HUES48 (cell line): ENCODE measurements at regions not wholly inside any gene's neighbourhood (a gene's known extent, or its start where the extent isn't known, plus 50 kb on each side); places are given as distances from the start of the nearest gene placed in this dataset.

Experiments used
- H3K27ac ChIP-seq: one replicate; pipeline ENCODE4 v1.7.0; 2013; ENCODE audit warnings: low read depth, low read length, inconsistent platforms
- H3K27me3 ChIP-seq: 2 replicates; pipeline ENCODE4 v1.6.1; 2013; ENCODE audit warnings: mild to moderate bottlenecking, low read length; ENCODE audit not compliant: control insufficient read depth, insufficient read depth
- H3K36me3 ChIP-seq: 2 replicates; pipeline ENCODE4 v1.6.1; 2013; ENCODE audit warnings: low read length; ENCODE audit not compliant: control insufficient read depth, insufficient read depth
- H3K4me1 ChIP-seq: 2 replicates; pipeline ENCODE4 v1.6.1; 2013; ENCODE audit warnings: mild to moderate bottlenecking, low read length; ENCODE audit not compliant: control insufficient read depth, insufficient read depth
- H3K4me3 ChIP-seq: 2 replicates; pipeline ENCODE4 v1.5.1; 2013; ENCODE audit warnings: mild to moderate bottlenecking, low read depth, low read length
- H3K9ac ChIP-seq: 2 replicates; pipeline ENCODE4 v1.6.1; 2013; ENCODE audit warnings: mild to moderate bottlenecking, low read depth, low read length, moderate library complexity
- H3K9me3 ChIP-seq: 2 replicates; pipeline ENCODE4 v1.6.1; 2013; ENCODE audit warnings: low read length; ENCODE audit not compliant: control insufficient read depth, insufficient read depth

DNA sequence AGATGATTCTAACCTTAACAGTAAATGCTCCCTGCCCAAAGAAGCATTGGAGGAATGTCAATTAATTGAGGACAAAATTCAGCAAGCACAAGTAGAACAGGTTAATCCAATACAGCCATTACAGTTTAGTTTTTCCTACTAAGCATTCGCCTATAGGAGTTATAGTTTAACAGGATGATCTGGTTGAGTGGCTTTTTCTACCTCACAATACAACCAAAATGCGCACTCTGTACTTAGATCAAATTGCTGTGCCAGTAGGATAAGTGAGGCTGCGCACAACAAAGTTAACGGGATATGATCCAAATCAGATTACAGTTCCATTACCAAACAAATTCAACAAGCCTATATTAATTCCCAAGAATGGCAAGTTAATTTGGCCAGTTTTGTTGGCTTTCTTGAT is 117.1 kb upstream of the TRIM24 start:
- H3K4me3 ChIP-seq, result peak overlapping the region; percentile 15; the same call in 1 of the 2 replicates
- no peak overlapping the region for H3K9ac ChIP-seq
- H3K27me3 ChIP-seq, result no peaks in the 10 kb centered on the region
- no peak overlapping the region for H3K27ac ChIP-seq
- H3K36me3 ChIP-seq, result no peaks in the 10 kb centered on the region
- H3K9me3 ChIP-seq, result peaks cover 87% of the 10 kb centered on the region
- no peaks in the 10 kb centered on the region for H3K4me1 ChIP-seq

DNA sequence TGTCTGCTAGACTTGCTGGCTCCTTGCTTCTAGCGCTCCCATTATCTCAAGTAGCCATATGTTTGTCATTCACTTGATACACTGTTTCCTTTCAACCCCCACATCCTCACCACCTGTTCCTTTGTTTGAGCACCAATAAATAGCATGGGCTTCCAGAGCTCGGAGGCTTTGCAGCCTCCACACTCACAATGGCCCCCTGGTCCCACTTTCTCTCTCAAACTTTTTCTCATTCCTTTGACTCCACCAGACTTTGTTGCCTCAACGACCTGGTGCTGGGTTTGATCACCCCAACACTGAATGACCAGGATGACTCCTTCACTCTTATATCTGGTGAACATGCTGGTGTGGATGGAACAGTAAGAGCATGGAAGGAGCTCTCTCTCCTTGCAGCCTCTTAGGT is 114.5 kb upstream of the TRIM24 start:
- Histone ChIP-seq H3K27ac (no peak overlapping the region), H3K27me3 (no peaks in the 10 kb centered on the region), H3K4me1 (no peaks in the 10 kb centered on the region), H3K4me3 (no peak overlapping the region), H3K9ac (no peak overlapping the region), H3K36me3 (no peaks in the 10 kb centered on the region), H3K9me3 (peaks cover 65% of the 10 kb centered on the region)

DNA sequence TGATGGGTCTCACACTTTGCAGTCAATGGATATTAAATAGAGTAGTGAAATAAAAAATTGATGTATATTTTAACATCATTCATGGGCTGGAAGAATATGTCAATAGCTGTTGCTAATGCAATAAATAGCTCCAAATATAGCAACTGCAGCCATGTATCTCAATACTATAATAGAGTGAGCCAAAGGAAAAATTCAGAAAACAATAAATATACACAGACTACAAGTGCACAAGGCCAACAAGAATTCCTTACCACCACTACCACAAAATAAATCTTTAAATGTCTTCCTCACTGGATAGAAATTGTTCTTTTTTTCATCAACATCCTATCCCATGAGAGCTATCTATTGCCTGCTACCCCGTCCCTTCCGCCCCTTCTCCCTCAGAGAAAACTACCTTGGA is 113.1 kb upstream of the TRIM24 start:
- H3K9ac ChIP-seq, result no peak overlapping the region

DNA sequence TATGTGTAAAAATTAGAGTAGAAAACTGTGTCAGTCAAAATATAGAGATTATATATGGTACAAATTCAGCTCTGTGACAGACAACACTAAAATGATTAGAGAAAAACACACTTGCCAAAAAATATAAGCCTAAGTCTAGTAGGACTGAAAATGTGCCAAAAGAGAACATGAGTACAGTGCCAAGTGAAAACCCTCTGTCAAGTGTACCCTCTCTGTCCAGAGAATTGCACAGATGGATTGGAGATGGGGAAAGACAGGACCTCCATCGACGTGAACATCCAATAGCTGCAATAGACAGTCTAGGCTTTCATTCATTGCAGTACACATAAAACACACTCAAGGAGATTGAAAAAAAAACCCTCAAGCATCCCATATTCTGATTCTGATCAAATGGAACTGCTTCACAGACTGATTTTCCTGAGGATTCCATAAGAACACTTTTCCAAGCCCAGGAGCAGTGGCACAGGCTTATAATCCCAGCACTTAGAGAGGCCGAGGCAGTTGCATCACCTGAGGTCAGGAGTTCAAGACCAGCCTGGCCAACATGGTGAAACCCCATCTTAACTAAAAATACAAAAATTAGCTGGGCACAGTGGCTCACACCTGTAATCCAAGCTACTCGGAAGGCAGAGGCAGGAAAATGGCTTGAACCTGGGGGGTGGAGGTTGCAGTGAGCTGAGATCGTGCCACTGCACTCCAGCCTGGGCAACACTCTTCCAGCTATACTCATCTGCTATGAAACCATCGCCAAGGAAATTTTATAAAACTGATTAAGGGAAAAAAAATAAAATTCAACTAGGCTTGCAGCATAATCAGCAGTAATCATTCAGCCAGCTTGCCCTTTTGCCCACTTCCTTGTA is 110.0 kb upstream of the TRIM24 start:
- peaks cover 31% of the 10 kb centered on the region for H3K9me3 ChIP-seq
- H3K4me3 ChIP-seq, result no peak overlapping the region
- no peaks in the 10 kb centered on the region for H3K36me3 ChIP-seq
- H3K27me3 ChIP-seq, result no peaks in the 10 kb centered on the region
- no peak overlapping the region for H3K27ac ChIP-seq
- H3K9ac ChIP-seq, result no peak overlapping the region
- no peaks in the 10 kb centered on the region for H3K4me1 ChIP-seq

More for the DNA sequence above, 113.1 kb upstream of the TRIM24 start:
- Histone ChIP-seq H3K9me3 (peaks cover 57% of the 10 kb centered on the region), H3K27ac (no peak overlapping the region), H3K4me1 (no peaks in the 10 kb centered on the region), H3K36me3 (no peaks in the 10 kb centered on the region), H3K27me3 (no peaks in the 10 kb centered on the region), H3K4me3 (no peak overlapping the region)

DNA sequence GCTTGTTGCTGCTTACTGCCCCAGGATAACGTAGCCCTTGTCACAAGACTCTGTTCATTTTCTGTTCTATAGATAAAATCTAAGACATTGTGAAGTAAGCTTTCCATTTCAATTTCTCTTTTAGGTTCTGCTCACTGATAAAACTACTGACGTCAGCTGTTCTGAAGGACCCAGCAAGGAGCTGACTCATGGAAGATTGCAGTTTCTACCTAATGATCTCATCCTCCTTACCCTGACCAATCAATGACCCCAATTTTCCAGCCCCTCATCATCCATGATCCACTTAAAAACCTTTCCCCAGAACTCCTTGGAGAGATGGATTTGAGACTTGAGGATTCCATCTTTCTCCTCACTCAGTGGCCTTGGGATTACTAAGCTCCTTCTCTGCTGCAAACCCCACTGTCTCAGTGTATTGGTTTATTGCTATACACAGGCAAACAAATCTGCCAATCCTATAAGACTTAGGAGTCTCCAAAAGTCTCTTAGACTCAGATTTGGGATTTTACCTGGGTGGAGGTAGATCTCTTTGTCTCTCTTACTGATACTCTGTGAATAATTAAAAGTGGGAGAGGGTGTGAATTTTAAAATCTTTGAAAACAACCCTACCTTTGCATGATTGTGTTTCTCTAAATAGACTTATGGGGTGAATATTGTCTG is 109.2 kb upstream of the TRIM24 start:
- Histone ChIP-seq H3K27ac (no peak overlapping the region), H3K36me3 (no peaks in the 10 kb centered on the region), H3K4me1 (no peaks in the 10 kb centered on the region), H3K27me3 (no peaks in the 10 kb centered on the region), H3K9me3 (peaks cover 23% of the 10 kb centered on the region), H3K4me3 (no peak overlapping the region), H3K9ac (no peak overlapping the region)

DNA sequence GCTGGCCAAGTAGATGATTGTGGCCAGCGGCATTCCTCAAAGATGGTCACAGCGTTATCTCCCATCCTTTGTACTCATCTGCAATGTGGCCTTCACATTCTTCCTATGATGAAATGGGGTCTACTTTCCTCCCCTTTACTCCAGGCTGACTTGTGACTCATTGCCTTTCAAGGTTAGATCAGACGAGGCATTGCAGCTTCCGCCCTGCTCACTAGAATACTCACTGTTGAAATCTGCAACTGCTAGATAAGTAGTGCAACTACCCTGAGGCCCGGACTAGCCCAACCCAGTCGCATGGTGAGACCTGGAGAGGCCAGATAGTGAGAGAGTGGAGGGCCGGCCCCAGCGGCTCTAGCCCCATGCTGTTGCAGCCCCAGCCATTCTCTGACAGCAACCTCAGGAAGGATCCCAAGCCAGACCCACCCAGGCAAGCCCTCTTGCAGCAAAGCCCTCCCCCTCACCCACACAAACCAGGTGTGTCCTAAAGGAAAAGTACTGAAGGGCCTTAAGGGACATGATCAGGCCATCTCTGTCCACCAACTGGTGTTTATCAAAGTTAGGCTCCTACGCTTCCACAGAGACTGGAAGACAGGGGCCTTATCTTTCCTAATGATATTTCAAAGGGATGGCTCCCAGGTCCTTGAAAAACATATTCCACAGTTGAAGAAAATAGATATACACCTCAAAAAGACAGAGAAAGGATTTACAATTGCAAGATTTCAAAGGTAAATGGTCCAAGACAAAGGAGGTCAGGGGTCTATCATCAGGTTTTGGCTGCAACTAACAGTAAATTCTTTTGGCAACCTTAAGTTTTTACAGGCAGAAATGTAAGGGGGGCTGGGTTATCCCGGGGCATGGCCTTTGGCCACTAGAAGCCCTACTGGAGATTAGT is 107.2 kb upstream of the TRIM24 start:
- H3K27ac ChIP-seq, result no peak overlapping the region
- H3K36me3 ChIP-seq, result no peaks in the 10 kb centered on the region
- H3K4me1 ChIP-seq, result no peaks in the 10 kb centered on the region
- no peak overlapping the region for H3K4me3 ChIP-seq
- no peaks in the 10 kb centered on the region for H3K27me3 ChIP-seq
- H3K9ac ChIP-seq, result no peak overlapping the region
- H3K9me3 ChIP-seq, result peaks cover 6% of the 10 kb centered on the region

DNA sequence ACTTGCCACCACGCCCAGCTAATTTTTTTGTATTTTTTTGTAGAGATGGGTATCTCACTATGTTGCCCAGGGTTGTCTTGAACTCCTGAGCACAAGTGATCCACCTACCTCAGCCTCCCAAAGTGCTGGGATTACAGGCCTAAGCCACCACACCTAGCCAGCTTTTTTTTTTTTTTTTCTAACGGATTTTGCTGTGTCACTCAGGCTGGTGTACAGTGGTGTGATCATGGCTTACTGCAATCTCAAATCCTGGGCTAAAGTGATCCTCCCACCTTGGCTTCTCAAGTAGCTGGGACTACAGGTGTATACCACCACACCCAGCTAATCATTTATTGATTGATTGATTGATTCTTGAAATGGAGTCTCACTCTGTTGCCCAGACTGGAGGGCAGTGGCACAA is 106.0 kb upstream of the TRIM24 start:
- Histone ChIP-seq H3K36me3 (no peaks in the 10 kb centered on the region), H3K9me3 (peaks cover 6% of the 10 kb centered on the region), H3K27ac (no peak overlapping the region)

DNA sequence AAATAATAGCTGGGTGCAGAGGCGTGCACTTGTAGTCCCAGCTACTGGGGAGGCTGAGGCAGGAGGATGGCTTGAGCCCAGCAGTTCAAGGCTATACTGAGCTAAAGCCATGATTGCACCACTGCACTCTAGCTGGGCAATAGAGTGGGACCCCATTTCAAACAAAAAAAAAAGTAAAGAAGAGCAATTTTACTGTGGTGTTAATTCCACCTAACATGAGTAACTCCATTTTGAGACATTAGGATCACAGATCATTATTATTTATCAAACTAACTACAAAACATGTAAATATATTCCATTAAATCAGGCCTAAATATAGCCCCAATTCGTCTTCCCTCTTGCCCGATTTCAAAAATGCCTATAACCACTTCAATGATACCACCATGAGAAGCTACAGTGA is 104.8 kb upstream of the TRIM24 start:
- Histone ChIP-seq H3K4me3 (no peak overlapping the region), H3K4me1 (no peaks in the 10 kb centered on the region), H3K27me3 (no peaks in the 10 kb centered on the region), H3K27ac (no peak overlapping the region), H3K9me3 (peaks cover 6% of the 10 kb centered on the region), H3K36me3 (no peaks in the 10 kb centered on the region), H3K9ac (no peak overlapping the region)

More for the DNA sequence above, 106.0 kb upstream of the TRIM24 start:
- Histone ChIP-seq H3K4me1 (no peaks in the 10 kb centered on the region), H3K9ac (no peak overlapping the region), H3K27me3 (no peaks in the 10 kb centered on the region), H3K4me3 (no peak overlapping the region)

DNA sequence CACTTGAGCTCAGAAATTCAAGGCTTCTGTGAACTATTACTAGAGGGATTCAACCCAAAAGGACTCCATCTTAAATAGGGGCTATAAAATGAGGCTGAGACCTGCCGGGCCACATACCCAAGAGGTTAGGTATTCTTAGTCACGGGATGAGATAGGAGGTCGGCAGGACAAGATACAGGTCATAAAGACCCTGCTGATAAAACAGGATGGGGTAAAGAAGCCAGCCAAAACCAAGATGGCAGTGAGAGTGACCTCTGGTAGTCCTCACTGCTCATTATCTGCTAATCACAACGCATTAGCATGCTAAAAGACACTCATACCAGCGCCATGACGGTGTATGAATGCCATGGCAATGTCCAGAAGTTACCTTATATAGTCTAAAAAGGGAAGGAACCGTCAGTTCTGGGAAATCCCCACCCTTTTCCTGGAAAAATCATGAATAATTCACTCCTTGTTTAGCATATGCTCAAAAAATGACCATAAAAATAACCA is 101.2 kb upstream of the TRIM24 start:
- Histone ChIP-seq H3K27ac (no peak overlapping the region), H3K4me3 (no peak overlapping the region), H3K27me3 (no peaks in the 10 kb centered on the region), H3K4me1 (no peaks in the 10 kb centered on the region), H3K36me3 (no peaks in the 10 kb centered on the region), H3K9me3 (no peaks in the 10 kb centered on the region), H3K9ac (no peak overlapping the region)

DNA sequence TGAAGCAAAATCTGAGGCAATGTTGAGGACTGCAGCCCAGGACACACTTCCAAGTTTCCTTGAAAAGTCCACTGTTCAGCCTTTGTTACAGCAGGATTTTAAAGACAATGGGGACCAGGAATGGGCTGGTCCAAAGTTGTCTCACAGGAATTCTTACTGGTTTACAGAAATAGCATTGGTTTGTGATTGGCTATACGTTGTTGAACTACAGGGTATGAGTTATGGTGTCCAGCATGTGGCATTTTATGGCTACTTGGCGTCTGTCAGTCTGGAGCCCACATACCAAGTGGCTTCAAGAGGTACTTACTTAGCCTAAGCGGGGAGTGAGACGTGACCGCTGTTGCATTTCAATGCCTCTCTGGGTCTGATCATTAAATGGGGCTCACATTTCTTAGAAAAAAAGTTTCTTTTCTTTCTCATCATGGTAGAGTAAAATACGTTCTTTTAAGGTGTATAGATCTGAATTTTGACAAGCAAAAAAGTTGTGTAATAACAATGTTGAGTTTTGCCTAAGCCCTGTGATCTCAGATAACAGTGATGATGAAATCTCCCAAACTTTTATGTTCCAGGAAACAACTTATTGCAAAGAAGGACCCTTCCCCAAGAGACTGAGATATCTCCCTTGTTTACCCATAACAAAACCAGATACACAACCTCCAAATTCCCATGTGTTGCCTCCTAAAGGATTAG is 100.0 kb upstream of the TRIM24 start:
- Histone ChIP-seq H3K27ac (no peak overlapping the region), H3K36me3 (no peaks in the 10 kb centered on the region), H3K4me1 (no peaks in the 10 kb centered on the region), H3K9ac (no peak overlapping the region), H3K4me3 (no peak overlapping the region), H3K9me3 (no peaks in the 10 kb centered on the region), H3K27me3 (no peaks in the 10 kb centered on the region)
